SIG-M5 treated with dmso at 0.1 percent for 504 hours (cell line): ENCODE measurements at regions not wholly inside any gene's neighbourhood (a gene's known extent, or its start where the extent isn't known, plus 50 kb on each side); places are given as distances from the start of the nearest gene placed in this dataset.
"Not testable (repeated sequence)": the region's sequence is repeated elsewhere in the genome, so short reads cannot be mapped to it uniquely, and the experiment has no call there.

Experiments
- DNase-seq: peaks from one replicate; lab custom pipeline; 2025; ENCODE audit not compliant: unreplicated experiment; lab: John Stamatoyannopoulos, UW

GRCh38 chr5:44252545-44252944 lies 136.7 kb downstream of the FGF10 start:
- DNase-seq: no peak

- DNase-seq: no peak
Measured at GRCh38 chr5:44246986-44247385, 142.2 kb downstream of the FGF10 start.

GRCh38 chr5:44245935-44246334 lies 143.3 kb downstream of the FGF10 start:
- DNase-seq: no peak

- no peak for DNase-seq
Measured at GRCh38 chr5:44242791-44243190, 146.4 kb downstream of the FGF10 start.

- no peak for DNase-seq
Measured at GRCh38 chr5:44236040-44236439, 153.2 kb downstream of the FGF10 start.

- DNase-seq: no peak
Measured at GRCh38 chr5:44233691-44234090, 155.5 kb downstream of the FGF10 start.

DNA sequence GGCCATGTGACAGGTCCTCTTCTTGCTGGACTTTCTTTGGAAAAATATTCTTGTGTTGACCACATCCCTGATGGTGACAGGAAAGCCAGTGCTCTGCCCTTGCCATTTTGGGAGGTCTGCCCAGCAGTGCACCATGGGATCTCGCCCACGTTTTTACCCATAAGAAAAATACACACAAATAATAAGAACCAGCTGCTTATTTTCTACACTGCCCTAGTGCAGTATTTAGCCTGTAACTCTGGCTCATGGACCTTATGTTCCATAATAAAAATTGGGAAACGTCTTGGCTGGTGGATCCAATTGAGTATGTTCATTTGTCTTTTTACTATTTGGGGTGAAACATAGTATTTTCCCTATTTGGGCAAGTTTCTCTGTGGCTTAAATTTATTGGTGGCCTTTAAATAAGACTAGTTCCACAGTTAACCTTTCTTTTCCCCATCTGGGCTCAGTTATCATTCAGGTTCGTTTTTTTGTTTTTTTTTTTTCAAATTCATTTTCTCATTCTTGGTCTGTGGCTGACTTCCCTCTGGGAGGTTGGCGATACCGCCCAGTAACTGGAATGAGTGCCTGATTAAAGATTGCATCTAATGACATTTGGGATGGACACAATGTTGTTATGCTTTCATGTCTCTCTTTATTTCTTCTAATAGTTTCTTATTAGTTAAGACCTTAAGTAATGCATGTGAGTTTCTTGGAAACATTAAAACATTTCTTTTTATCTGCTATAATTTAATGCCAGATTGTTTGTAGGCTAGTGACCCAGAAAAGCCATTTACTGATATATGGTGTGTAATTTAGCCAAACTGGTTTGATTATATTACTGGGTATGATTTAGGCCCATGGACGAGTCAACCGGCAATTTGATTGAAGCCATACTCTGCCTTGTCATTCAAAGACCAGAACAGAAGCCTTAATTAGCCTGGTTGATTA lies 163.7 kb downstream of the FGF10 start:
- DNase-seq: no peak

DNA sequence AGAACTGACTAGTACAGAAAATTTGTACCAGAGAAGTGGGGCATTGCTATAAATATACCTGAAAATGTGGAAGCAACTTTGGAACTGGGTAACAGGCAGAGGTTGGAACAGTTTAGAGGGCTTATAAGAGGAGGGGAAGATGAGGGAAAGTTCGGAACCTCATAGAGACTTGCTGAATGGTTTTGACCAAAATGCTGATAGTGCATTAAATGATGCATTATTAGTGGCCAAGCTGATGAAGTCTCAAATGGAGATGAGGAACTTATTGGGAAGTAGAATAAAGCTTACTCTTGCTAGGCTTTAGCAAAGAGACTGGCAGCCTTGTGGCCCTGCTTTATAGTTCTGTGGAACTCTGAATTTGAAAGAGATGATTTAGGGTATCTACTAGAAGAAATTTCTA lies 189.8 kb downstream of the FGF10 start:
- no peak for DNase-seq

DNA sequence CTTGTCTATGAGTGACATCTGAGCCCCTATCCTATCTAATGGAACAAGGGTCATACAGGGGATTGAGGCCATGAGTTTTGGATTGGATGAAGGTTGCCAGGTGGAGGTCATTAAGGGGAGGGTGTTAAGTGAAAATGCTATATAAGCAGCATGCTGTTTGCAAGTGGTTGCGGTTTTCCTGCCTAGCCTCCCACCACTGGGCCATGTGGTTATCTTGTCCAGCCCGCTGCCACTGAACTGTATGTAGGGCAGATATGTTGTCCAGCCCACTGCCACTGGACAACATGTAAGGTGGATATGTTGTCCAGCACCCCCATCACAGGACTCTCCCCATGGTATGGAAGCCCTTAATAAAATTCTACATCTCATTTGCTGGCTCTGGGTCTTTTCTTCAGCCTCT lies 200.0 kb downstream of the FGF10 start:
- DNase-seq: no peak

GRCh38 chr5:44187973-44188372 lies 201.2 kb downstream of the FGF10 start:
- no peak for DNase-seq

- no peak for DNase-seq
Measured at GRCh38 chr5:44183753-44184152, 205.5 kb downstream of the FGF10 start.

GRCh38 chr5:44183312-44183711 lies 205.9 kb downstream of the FGF10 start:
- DNase-seq: no peak

- DNase-seq: peak; percentile 9
Measured at GRCh38 chr5:44178414-44178813, 210.8 kb downstream of the FGF10 start.

DNA sequence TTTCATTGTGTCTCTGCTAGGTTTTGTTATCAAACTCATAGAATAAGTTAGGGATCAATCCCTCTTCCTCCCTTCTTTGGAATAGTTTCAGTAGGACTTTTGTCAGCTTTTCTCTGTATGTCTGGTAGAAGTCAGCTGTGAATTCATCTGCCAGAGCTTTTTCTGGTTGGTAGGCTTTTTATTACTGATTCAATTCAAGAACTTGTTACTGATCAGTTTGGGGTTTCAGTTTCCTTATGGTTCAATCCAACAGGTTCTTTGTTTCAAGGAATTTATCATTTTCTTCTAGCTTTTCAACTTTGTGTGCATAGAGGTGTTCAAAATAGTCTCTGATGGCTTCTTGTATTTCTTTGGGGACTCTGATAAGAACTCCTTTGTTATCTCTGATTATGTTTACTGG lies 221.7 kb downstream of the FGF10 start:
- no peak for DNase-seq

DNA sequence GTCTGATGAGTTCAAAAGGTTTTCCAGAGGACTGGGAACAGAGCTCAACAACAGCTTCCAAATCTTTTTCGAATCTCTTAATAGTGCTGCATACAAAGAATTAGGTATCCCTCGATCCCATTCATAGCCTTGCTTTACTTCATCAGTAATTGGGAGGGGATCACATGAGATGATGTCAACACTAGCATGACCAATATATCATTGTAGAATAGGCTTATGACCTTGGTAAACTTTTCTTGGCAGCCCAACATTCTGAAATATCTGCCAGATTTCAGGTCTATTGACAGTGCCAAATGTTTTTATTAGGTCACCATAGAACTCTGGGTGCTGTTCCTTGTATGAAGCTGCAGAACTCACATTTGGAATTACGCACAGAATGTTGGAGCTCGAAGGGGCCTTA lies 228.9 kb downstream of the FGF10 start:
- DNase-seq: no peak

DNA sequence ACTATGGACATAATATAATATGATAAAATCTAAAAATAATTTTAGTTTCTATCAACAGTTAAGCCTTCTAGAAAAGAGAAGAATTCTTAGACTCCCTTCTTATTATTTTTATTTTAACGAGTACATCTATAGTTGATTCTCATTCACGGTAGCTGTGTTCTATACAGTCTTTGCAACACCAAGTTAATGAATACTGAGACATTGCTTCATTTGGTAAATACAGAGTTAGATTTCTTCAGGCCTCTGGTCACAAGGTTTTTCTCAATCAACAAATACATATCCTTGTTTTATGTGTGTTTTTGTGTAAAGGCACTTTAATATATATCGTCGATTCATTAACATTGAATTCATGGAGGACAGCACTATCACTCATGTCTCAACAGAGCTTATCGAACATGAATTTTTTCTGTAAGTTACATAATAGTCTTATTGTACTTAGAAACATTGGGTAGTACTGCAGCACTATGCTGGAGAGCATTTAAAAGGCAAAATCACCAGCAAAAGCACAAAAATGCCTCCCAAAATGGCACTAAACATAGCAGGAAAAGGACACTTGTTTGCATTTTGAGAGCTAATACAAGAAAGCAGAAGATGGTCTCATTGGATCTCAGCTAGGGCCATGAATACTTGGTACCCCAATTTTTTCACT lies 239.0 kb downstream of the FGF10 start:
- no peak for DNase-seq

DNA sequence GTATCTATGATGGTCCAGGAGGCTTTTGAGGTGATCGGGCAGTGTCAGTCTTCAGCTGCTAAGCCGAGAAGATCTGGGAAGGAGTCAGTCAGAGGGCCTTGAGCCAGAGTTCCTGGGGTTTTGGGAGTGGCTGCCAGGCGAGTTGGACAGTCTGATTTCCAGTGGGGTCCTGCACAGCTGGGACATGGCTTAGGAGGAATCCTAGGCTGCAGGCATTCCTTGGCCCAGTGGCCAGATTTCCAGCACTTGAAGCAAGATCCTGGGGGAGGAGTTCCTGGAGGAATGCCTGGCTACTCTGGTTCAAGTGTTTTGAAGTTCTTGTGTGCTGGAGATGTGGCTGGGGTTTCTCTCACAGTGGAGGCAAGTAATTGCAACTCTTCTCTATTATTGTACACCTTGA lies 271.3 kb downstream of the FGF10 start:
- not testable (repeated sequence) for DNase-seq

DNA sequence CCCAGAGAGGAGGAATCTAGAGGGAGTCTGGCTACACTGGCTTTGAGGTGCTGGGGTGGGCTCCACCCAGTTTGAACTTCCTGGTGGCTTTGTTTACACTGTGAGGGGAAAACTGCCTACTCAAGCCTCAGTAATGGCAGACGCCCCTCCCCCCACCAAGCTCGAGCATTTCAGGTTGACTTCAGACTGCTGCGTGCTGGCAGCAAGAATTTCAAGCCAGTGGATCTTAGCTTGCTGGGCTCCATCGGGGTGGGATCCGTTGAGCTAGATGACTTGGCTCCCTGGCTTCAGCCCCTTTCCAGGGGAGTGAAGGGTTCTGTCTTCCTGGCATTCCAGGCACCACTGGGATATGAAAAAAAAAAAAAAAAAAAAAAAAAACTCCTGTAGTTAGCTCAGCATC lies 281.0 kb downstream of the FGF10 start:
- not testable (repeated sequence) for DNase-seq

DNA sequence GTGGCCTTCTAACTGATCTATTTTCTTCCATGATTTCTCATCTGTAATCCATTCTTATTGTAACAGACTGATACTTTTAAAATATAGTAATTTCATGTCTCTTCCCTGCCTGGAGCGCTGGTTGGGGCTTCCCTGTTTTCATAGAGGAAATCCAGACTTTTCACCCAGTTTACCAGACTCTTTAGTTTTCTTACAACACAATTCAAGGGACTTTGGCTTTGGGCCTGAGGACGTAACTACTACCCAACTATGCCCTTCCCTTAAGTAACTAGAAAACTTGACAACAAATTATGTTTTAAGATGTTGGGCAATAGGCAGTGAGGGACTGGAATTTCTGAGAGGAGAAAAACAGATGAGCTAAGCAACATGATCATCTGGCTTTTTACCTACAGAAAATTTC lies 289.6 kb downstream of the FGF10 start:
- DNase-seq: no peak

DNA sequence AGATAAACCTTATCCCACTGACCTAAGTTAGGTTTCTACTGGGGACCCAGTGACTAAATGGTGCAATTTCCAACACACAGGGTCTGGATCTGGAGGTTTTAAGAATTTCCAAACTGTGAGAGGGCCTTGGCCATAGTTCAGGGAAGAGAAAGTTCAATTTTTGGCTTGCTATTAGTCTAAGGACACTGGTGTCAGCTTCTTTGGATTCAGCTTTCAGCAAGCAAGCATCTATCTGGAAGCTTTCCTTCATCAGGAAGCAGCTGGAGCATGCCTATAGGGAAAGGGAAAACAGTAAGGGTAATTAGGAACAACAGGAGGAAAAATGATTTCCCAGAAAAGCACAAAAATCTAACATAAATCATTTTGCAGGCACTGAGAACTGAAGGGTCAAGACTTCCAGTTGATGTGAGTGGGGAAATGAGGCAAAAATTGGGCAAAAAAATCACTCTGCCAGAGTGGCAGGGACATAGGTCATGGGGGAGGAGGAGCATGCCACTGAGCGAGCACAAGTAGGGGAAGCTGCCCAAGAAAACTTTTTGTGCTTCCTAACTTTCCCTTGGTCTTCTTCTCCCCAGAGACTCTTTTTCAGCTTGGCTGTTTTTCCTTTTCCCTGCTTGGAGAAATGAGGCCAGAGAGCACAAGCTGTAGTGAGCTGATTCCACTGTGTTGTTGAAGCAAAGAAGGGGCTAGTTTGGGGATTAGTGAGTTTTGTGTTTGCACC lies 299.6 kb downstream of the FGF10 start:
- no peak for DNase-seq

DNA sequence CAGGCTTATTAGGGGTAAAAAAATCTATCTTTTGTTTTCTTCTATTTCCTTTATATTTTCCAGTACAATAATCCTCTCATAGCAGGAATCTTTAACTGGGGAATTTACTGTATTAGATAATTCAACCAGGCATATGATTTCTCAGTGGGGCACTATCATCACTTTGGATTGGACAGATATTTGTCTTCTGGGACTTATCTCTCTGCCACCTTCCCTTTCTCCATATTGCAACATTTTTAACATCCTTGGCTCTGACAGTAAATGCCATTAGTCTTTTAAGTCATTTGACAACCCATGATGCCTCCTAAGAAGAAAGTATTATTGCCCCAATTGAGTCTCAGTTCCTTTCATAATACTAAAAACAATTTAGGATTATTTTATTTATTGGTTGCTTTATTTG lies 304.1 kb downstream of the FGF10 start:
- DNase-seq: no peak

DNA sequence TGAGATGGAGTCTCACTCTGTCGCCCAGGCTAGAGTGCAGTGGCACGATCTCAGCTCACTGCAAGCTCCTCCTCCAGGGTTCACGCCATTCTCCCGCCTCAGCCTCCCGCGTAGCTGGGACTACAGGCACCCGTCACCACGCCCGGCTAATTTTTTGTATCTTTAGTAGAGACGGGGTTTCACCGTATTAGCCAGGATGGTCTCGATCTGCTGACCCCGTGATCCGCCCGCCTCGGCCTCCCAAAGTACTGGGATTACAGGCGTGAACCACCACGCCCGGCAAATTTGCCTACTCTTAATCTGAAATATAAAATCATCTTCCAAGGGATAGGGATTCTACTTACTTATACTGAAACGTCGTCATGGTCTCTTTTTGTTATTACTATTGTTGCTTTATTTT lies 314.7 kb downstream of the FGF10 start:
- DNase-seq: not testable (repeated sequence)
